Activated CD4-positive, CD25-positive, alpha-beta regulatory T cell (primary cell): ENCODE measurements at regions not wholly inside any gene's neighbourhood (a gene's known extent, or its start where the extent isn't known, plus 50 kb on each side); places are given as distances from the start of the nearest gene placed in this dataset.

Experiments used
- DNase-seq, 4 experiments: peaks; one replicate each; lab custom pipeline; 2025; lab: John Stamatoyannopoulos, UW

- no peak for DNase-seq
Observed at GRCh38 chr9:85155352-85155751, 485.8 kb downstream of the NTRK2 start.

GRCh38 chr9:85151741-85152140 lies 482.2 kb downstream of the NTRK2 start:
- DNase-seq = no peak

DNA sequence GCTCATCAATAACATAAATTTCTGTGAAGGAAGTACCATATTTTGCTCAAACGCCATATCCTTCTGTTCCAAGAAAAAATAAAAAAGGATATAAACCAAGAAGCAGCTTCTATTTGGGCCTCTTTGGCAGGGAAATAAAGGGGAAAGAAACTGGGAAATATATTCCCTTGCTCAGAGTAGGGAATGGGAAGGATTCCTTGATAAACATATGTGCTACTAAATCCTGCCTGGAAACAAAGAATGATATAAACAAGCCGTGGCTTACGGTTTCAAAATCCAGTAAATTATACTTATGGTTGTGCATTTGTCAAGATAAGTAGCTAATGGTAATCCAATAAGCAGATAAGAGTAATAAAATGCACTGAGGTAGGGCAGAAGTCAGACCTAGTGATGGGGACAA lies 481.6 kb downstream of the NTRK2 start:
- DNase-seq = no peak

GRCh38 chr9:85147046-85147640 lies 477.6 kb downstream of the NTRK2 start:
- no peak for DNase-seq

- DNase-seq = no peak
Observed at GRCh38 chr9:85142968-85143367, 473.4 kb downstream of the NTRK2 start.

GRCh38 chr9:85142496-85142911 lies 473.0 kb downstream of the NTRK2 start:
- no peak for DNase-seq

- no peak for DNase-seq
Observed at GRCh38 chr9:85137696-85138095, 468.2 kb downstream of the NTRK2 start.

DNA sequence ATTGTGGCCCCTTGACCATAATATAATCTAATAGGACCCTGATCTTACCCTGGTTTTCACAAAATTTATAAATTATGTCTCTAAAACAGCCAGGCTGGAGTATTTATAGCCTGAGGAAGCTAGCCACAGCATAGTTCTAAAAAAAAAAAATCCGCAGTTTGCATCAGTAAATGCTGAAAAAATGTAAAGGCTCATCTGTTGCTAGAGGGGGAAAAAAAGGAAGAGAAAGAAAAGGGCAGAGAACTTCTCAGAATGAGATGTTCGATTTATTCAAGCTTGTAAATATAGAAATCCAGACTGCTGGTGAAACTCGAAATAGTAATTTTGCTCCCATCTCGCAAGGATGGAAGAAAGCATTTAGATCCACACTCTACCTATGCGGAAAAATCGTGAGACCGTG lies 467.5 kb downstream of the NTRK2 start:
- no peak for DNase-seq

GRCh38 chr9:85136507-85136906 lies 467.0 kb downstream of the NTRK2 start:
- DNase-seq = no peak

DNA sequence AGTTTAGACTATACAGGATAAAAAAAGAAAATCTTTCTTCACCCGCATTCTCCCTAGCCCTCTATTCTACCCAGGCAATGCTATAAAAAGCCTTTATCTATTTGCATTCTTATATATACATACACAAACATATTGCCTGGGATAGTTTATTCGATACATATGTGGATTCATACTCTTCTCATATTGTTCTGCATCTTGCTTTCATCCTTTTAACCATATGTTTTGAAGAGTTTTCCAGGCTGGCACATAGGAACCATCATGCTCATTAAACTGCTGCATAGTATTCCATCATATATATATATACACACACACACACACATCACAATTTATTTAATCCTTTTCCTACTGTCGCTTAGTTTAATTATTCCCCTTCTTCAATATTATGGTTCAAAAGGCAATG lies 461.2 kb downstream of the NTRK2 start:
- DNase-seq = no peak

GRCh38 chr9:85130260-85130659 lies 460.7 kb downstream of the NTRK2 start:
- no peak for DNase-seq

DNA sequence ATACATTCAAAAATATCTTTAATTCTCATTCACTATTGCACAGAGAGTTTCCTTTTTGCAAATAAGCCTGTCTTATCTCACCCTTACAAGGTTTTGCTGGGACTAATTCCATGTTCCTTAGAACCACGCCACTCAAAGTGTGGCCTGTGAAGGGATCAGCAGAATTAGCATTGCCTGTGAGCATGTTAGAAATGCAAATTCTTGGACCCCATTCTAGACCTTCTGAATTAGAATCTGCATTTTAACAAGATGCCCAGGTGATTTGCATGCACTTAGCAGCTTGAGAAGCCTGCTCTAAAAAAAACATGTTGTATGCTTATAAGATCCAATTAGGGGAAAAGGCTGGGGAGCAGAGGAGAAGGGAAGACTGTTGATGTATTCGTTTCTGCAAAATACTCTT lies 460.0 kb downstream of the NTRK2 start:
- DNase-seq = no peak

DNA sequence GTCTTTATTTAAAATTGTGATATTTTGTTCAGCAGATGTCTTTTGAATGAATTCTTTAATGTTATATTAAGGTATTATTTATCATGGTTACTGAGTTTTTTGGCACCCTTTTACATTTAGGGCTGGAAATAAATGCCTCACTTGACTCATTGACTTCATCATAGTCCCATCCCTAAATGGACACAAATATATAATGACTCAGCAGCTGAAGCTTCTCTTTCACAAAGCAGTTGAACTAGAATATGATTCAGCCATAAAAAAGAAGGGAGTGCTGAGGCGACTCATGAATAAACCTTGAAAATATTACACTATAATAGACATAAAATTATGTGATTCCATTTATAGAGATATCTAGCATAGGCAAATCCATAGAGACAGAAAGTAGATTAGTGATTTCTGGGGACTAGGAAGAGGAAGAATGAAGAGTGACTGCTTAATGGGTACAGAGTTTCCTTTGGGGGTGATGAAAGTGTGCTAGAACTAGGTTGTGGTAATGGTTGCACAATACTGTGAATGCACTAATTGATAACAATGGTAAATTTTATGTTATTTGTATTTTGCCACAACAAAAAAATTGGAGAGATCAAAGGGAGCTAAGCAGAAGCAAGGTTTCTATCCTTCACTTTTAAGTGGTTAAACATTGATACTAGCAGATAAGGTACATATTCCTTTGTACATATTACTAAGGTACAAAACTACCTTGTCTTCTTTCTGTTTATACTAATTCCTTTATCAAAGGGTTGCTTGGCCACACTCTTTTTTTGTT lies 449.6 kb downstream of the NTRK2 start:
- DNase-seq = no peak

DNA sequence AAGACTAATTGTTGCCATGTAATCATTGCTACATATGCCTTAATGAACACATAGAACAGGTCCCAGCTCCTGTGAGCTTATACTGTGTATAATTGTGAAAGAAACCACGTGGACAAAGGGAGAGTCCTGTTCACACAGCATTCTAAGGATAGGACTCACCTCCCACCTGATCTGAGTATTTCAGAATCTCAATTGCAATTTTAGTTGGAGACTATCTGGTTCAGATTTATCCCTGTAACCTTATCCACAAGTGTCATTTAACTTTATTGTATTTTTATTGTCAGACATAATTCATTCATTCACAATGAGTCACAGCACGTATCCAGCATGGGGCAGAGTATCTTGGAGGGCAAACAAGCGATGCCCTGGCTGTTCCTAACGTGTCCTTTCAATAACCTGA lies 448.3 kb downstream of the NTRK2 start:
- no peak for DNase-seq

- no peak for DNase-seq
Observed at GRCh38 chr9:85115473-85115872, 445.9 kb downstream of the NTRK2 start.

DNA sequence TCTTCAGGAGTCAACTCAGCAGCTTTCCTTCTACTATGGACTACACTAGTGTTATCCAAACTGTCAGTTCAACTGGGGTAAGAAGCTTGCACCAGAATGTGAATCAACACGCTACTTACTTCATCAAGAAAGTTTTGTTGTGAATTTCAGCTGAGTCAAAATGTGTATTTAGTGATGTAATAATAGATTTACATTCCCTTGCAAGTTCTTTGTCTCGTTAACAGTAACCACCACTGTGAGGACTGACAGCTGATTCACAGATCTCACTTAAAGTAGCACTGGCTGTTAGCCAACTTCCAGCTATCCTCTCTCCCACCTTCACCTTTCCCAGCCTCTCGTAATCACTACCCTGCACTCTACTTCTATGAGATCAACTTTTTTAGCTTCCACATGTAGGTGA lies 445.3 kb downstream of the NTRK2 start:
- DNase-seq = no peak

DNA sequence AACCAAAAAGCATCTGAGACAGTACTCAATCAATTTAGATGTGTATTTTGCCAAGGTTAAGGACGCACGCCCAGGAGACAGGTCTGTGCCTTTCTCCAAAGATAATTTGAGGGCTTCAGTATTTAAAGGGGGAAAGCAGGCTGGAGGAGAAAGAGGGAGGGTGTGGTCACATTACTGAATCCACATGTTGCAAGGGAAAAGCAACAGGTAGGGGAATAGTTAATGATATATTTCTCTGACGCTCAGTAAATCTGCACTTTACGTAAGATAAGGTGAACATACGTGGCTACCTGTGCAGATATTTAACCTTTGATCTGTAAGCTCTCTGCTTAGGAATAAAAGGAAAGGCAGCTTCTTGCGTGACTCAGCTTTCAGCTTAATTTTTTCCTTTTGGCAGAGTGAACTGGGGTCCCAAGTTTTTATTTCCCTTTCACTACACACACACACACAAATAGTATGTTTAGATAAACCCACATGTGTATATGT lies 443.4 kb downstream of the NTRK2 start:
- no peak for DNase-seq

DNA sequence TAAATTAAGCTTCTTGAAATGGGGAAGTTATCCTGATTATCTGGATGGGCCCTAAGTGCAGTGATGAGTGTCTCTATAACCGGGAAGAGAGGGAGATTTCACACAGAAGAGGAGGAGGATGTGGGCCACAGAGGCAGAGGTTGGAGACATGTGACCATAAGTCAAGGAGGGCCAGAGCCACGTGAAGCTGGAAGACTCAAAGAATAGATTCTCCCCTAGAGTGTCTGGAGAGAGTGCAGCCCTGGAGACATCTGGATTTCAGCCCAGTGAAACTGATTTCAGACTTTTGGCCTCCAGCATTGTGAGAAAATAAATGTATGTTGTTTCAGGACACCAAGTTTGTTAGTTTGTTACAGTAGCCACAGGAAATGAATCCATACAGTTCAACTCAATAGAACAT lies 442.9 kb downstream of the NTRK2 start:
- DNase-seq = no peak

DNA sequence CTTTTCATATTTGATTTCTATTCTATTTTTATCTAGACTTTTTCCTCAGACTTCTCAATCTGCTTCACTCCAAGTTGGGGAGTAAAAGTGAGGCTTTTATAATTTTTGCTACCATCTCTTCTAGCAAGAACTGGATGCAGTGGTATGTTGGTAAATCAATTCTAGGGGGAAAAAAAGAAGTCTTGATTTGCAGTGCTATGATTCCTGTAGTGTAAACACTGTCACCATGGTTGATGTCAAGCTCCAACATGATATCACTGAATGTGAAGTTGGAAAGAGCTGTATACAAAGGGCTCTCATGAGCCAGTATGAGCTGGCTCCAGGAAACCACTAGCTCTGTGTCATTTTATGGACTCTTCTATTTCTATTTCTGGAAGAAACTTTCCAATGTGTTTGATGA lies 439.2 kb downstream of the NTRK2 start:
- DNase-seq = no peak

- DNase-seq = no peak
Observed at GRCh38 chr9:85108229-85108628, 438.7 kb downstream of the NTRK2 start.

- no peak for DNase-seq
Observed at GRCh38 chr9:85089188-85089969, 419.9 kb downstream of the NTRK2 start.

DNA sequence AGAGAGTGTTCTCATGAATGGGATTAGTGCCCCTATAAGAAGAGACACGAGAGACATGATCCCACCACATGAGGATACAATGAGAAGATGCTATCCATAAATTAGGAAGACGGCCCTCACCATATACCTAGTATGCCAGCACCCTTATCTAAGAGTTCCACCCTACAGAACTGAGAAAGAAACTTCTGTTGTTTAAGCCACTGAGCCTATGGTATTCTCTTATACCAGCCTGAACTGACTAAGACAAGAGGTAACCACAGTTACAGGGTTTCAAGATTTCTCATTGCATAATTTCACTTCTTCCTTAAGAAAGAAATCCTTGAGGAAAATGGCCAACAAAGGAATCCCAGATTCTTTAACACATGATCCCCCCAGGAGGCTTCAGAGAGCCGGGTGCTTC lies 412.4 kb downstream of the NTRK2 start:
- no peak for DNase-seq

DNA sequence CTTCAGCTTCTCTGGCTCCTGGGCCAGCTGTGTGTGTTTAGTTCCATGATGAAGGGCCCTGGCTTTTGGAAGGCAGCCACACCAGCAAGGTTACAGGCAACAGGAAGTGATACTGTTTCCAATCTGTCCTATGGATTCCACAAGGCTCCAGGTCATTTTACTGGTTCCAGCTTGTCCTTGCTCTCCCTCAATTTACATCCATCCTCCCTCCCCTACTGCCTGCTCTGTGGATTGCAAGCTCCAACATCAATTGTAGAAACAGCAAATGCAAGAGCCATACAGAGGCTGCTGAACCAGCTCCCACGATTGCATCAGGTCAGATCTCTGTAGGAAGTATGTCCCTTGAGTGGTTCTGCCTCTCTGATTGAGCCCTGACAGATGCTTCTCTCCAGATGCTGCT lies 409.8 kb downstream of the NTRK2 start:
- DNase-seq = no peak
